ENCODE measurements at regions not wholly inside any gene's neighbourhood (a gene's known extent, or its start where the extent isn't known, plus 50 kb on each side); places are given as distances from the start of the nearest gene placed in this dataset.

GRCh38 chr1:166457700-166458099, 290.9 kb upstream of the FAM78B start:
- no peak for TF ChIP-seq CTCF (IDR thresholded peaks at IDR 0.05; ENCODE audit: insufficient read depth, low read length, poor library complexity, severe bottlenecking)
- TF ChIP-seq EZH2phosphoT487 (conservative IDR thresholded peaks at IDR 0.05; ENCODE audit: low read length), result no peak
